ENCODE measurements at regions not wholly inside any gene's neighbourhood (a gene's known extent, or its start where the extent isn't known, plus 50 kb on each side); places are given as distances from the start of the nearest gene placed in this dataset.

DNA sequence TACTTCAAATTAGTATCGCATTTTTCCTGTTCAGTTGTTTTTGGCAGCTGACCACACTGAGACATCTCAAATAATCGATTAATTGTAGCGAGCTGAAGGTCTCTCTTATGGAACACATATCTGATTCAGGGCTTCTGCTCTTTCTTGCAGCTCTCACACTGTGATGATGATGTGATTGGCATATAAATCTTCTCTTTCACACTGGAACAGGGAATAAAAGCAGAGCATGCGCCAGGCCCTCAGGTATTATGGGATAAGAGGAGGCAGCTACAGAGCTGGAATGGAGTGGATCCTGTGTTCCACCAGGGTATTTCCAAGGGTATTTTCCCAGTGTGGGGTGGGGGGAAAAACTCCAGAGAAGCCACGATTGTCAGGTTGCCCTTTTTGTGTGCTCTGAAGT is 265.4 kb upstream of the CASK start:
- TF ChIP-seq, protein P1, sequence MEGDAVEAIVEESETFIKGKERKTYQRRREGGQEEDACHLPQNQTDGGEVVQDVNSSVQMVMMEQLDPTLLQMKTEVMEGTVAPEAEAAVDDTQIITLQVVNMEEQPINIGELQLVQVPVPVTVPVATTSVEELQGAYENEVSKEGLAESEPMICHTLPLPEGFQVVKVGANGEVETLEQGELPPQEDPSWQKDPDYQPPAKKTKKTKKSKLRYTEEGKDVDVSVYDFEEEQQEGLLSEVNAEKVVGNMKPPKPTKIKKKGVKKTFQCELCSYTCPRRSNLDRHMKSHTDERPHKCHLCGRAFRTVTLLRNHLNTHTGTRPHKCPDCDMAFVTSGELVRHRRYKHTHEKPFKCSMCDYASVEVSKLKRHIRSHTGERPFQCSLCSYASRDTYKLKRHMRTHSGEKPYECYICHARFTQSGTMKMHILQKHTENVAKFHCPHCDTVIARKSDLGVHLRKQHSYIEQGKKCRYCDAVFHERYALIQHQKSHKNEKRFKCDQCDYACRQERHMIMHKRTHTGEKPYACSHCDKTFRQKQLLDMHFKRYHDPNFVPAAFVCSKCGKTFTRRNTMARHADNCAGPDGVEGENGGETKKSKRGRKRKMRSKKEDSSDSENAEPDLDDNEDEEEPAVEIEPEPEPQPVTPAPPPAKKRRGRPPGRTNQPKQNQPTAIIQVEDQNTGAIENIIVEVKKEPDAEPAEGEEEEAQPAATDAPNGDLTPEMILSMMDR (IDR thresholded peaks at IDR 0.05) = no peak
- TF ChIP-seq POLR2A (IDR thresholded peaks at IDR 0.05) = no peak
